ENCODE measurements at regions not wholly inside any gene's neighbourhood (a gene's known extent, or its start where the extent isn't known, plus 50 kb on each side); places are given as distances from the start of the nearest gene placed in this dataset.

GRCh38 chr7:38051786-38052185, 126.3 kb upstream of the STARD3NL start:
- no peak overlapping the region for H3K4me3 ChIP-seq
- H3K27me3 ChIP-seq, result no peaks in the 10 kb centered on the region
- no peaks in the 10 kb centered on the region for H3K36me3 ChIP-seq
- no peak overlapping the region for H3K27ac ChIP-seq
- WGBS, 2 donors, result 72 to 74% methylated on average over 3 of the region's 3 CpGs
- DNase-seq (ENCODE audit: low spot score in 2 of 2), result no peak
- no peak for TF ChIP-seq EP300 (IDR thresholded peaks at IDR 0.05)
- no peak for TF ChIP-seq CTCF (IDR thresholded peaks at IDR 0.05)
- TF ChIP-seq POLR2A (IDR thresholded peaks at IDR 0.05), result no peak
- no peaks in the 10 kb centered on the region for H3K4me1 ChIP-seq
- peaks cover 0 to 18% (median 0%) of the 10 kb centered on the region in 4 donors for H3K9me3 ChIP-seq

- WGBS, 2 donors, result 80 to 90% methylated on average over 2 of the region's 2 CpGs
- TF ChIP-seq POLR2A (IDR thresholded peaks at IDR 0.05), result no peak
- no peak for TF ChIP-seq EP300 (IDR thresholded peaks at IDR 0.05)
- no peak for TF ChIP-seq CTCF (IDR thresholded peaks at IDR 0.05)
- Histone ChIP-seq H3K36me3 (no peaks in the 10 kb centered on the region), H3K4me1 (no peaks in the 10 kb centered on the region), H3K4me3 (no peak overlapping the region), H3K27me3 (no peaks in the 10 kb centered on the region), H3K27ac (no peak overlapping the region), H3K9me3 (peaks cover 0 to 18% (median 0%) of the 10 kb centered on the region in 4 donors)
- DNase-seq (ENCODE audit: low spot score in 2 of 2), result no peak
Observed at GRCh38 chr7:38052786-38053185, 125.3 kb upstream of the STARD3NL start.

DNA sequence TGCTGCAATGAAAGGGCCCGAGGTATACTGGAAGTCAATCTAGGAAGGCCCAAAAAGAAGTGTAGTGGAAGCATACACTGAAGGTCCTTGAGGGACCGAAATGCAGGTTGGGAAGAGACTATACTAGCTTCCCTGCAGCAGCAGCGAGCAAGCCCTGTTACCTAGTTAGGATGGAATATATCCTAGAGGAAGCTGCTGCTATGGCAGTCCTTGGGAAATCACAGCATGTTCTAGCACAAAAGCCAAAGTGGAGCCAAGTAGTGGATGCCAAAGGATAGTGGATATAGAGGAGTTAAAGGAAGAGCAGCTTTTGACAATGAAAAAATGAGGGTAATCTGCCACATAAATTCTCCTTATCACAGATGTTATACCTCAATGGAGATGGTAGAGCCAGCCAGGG, 123.8 kb upstream of the STARD3NL start:
- Histone ChIP-seq H3K4me3 (no peak overlapping the region), H3K27me3 (no peaks in the 10 kb centered on the region), H3K9me3 (peaks cover 0 to 7% (median 0%) of the 10 kb centered on the region in 4 donors), H3K27ac (no peak overlapping the region), H3K4me1 (no peaks in the 10 kb centered on the region), H3K36me3 (no peaks in the 10 kb centered on the region)
- DNase-seq (ENCODE audit: low spot score in 2 of 2), result no peak
- WGBS, 2 donors, result 91 to 94% methylated on average over 3 of the region's 3 CpGs
- no peak for TF ChIP-seq POLR2A (IDR thresholded peaks at IDR 0.05)
- no peak for TF ChIP-seq CTCF (IDR thresholded peaks at IDR 0.05)
- TF ChIP-seq EP300 (IDR thresholded peaks at IDR 0.05), result no peak

GRCh38 chr7:38057829-38058228, 120.2 kb upstream of the STARD3NL start:
- WGBS, 2 donors, result 68 to 84% methylated on average over 4 of the region's 4 CpGs
- Histone ChIP-seq H3K4me1 (no peaks in the 10 kb centered on the region), H3K36me3 (no peaks in the 10 kb centered on the region), H3K9me3 (no peaks in the 10 kb centered on the region), H3K27me3 (no peaks in the 10 kb centered on the region), H3K4me3 (no peak overlapping the region), H3K27ac (no peak overlapping the region)
- TF ChIP-seq POLR2A (IDR thresholded peaks at IDR 0.05), result no peak
- TF ChIP-seq CTCF (IDR thresholded peaks at IDR 0.05), result no peak
- TF ChIP-seq EP300 (IDR thresholded peaks at IDR 0.05), result no peak
- no peak for DNase-seq (ENCODE audit: low spot score in 2 of 2)

DNA sequence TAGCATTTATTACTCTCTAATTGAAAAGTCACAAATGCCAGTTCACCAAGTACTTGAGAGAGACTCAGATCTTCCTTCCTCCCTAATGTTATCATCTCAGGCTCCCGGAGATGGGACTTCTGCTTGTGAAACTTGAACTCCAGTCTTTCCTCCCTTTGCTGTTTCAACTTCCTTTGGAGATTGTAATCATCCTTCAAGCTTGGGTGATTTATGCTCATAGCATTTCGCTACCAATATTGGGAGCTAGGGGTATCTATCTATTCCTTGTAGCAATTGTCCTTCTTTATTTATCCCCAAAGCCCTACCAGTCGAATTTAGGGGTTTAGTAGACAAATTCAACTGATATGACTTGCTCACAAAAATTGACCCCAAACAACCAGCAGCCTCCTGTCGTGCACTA, 117.9 kb upstream of the STARD3NL start:
- no peak for DNase-seq (ENCODE audit: low spot score in 2 of 2)
- Histone ChIP-seq H3K4me1 (no peaks in the 10 kb centered on the region), H3K36me3 (no peaks in the 10 kb centered on the region), H3K4me3 (no peak overlapping the region), H3K27me3 (no peaks in the 10 kb centered on the region), H3K27ac (no peak overlapping the region), H3K9me3 (no peaks in the 10 kb centered on the region)
- 70 to 71% methylated on average over 4 of the region's 4 CpGs for WGBS, 2 donors
- TF ChIP-seq CTCF (IDR thresholded peaks at IDR 0.05), result no peak
- no peak for TF ChIP-seq EP300 (IDR thresholded peaks at IDR 0.05)
- no peak for TF ChIP-seq POLR2A (IDR thresholded peaks at IDR 0.05)

All from tibial nerve (tissue), 4 donors.